Heart right ventricle (tissue), 16 donors: ENCODE measurements at regions not wholly inside any gene's neighbourhood (a gene's known extent, or its start where the extent isn't known, plus 50 kb on each side); places are given as distances from the start of the nearest gene placed in this dataset.
"Not testable (repeated sequence)": the region's sequence is repeated elsewhere in the genome, so short reads cannot be mapped to it uniquely, and the experiment has no call there.

ENCODE experiments used
- ATAC-seq, 8 donors: fragments of 200-7000 bp; cut with Tn5 transposase; one replicate each; pipeline ENCODE4 v1.9.1; 2020; ENCODE audit warnings: mild to moderate bottlenecking in 8 of 8, moderate library complexity in 8 of 8, moderate number of reproducible peaks in 1 of 8
- DNase-seq, 2 donors: peaks; one replicate each; pipeline ENCODE4 v3.0.0-alpha.2; 2020
- H3K27ac ChIP-seq, 10 donors: fragments of 200-600 bp; sonication (generic) in 2 of 10; one replicate each; pipeline versions ENCODE4 v1.5.0 to v1.8.0; 2020 to 2022; ENCODE audit warnings: mild to moderate bottlenecking in 3 of 10
- H3K27me3 ChIP-seq, 7 donors: fragments of 200-600 bp; one replicate each; pipeline ENCODE4 v1.8.0; 2021 to 2022; ENCODE audit warnings: mild to moderate bottlenecking in 2 of 7
- H3K36me3 ChIP-seq, 9 donors: fragments of 200-600 bp; sonication (generic) in 1 of 9; one replicate each; pipeline versions ENCODE4 v1.5.0 to v1.8.0; 2020 to 2022; ENCODE audit warnings: mild to moderate bottlenecking in 2 of 9
- H3K4me1 ChIP-seq, 9 donors: fragments of 200-600 bp; sonication (generic) in 1 of 9; one replicate each; pipeline versions ENCODE4 v1.5.0 to v1.8.0; 2020 to 2022; ENCODE audit warnings: mild to moderate bottlenecking in 4 of 9
- H3K4me3 ChIP-seq, 10 donors: fragments of 200-600 bp; sonication (generic) in 2 of 10; one replicate each; pipeline versions ENCODE4 v1.5.0 to v1.8.0; 2020 to 2022; ENCODE audit warnings: mild to moderate bottlenecking in 7 of 10, moderate library complexity in 2 of 10
- H3K9me3 ChIP-seq, 11 donors: fragments of 200-600 bp in 10 of 11; sonication (generic) in 2 of 11; one replicate each; pipeline versions ENCODE4 v1.5.0 to v1.8.0; 2013 to 2022; ENCODE audit warnings: mild to moderate bottlenecking in 2 of 11, control low read depth in 1 of 11, moderate library complexity in 1 of 11
- WGBS, 2 donors: extraction: QIAGEN DNeasy Blood & Tissue Kit; methylation state at CpG; one replicate each; pipeline ENCODE4 v1.1.7; 2013; ENCODE audit warnings: inconsistent platforms in 1 of 2; 5-methylcytosine and 5-hydroxymethylcytosine counted together
- intact Hi-C, 10 donors: fragments of 100-400 bp; cut with DNase I; formaldehyde crosslinking; loops; one replicate each; pipeline versions ENCODE4 v1.11.1 to v1.14.2; 2022
- TF ChIP-seq, protein P1 (sequence below), 9 donors: fragments of 200-600 bp; sonication (generic) in 2 of 9; IDR thresholded peaks; one replicate each; pipeline versions ENCODE4 v1.5.0 to v1.8.0; 2021 to 2022; ENCODE audit warnings: antibody characterized with exemption in 9 of 9, mild to moderate bottlenecking in 5 of 9, moderate library complexity in 1 of 9
- donor health status: Arrhythmogenic right ventricular cardiomyopathy.
- donor health status: ischemic (EF 13 %, LVEDD 7.1; RV severe dilation, severe dysfunction).
- donor health status: healthy with polysubstance abuse.
- donor health status: DM: no; HTN: yes; CAD: no.
- donor health status: DM: no; HTN: no; CAD: no.
- donor health status: ischemic (EF 25% LVEDD 6.9; RV normal size, moderate dysfunction).
- donor health status: ischemic (EF 25% LVEDD 5.7; RV mildly dilated, moderate dysfunction).
- donor health status: healthy.
- donor health status: DM: yes; HTN: yes; CAD: no.
- donor health status: Ischemic cardiomyopathy.
- donor health status: ischemic (EF 35%, LVEDD 5.7; RV mildly dilated, moderate dysfunction).
- donor health status: nonischemic (EF 11% LVEDD 7.7; RV severe dilation, severe dysfunction).
- donor health status: DM: yes; HTN: yes; CAD: no.
- donor health status: PGD.
- donor health status: ischemic (EF 29% LVEDD 5.4; RV normal size, mild dysfunction).
- donor health status: nonischemic (EF 23%, LVEDD 6.1; RV moderate dilation, normal function).

DNA sequence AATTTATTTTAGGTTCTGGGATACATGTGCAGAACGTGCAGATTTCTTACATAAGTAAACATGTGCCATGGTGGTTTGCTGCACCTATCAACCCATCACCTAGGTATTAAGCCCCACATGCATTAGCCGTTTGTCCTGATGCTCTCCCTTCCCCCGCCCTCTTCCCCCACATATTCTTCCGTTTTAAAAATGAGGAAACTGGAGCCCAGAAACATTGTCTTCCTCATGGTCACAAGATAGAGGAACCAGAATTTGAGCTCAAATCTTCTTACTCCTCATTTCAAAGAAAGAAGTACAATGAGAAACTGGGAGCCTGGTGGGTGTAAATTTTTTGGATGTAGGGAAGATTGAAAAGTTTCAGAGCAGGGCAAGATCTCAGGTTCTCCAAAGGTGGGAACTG is 56.1 kb upstream of the USP3 start:
- intact Hi-C loops = no loop called here
- H3K36me3 ChIP-seq = no peaks in the 10 kb centered on the region
- H3K4me3 ChIP-seq = no peak overlapping the region
- H3K4me1 ChIP-seq = peaks cover 0 to 31% (median 0%) of the 10 kb centered on the region in 9 donors
- ATAC-seq (peak in 5 of 8 donors; percentile 28 to 72 (median 54)), DNase-seq (no peak)
- H3K9me3 ChIP-seq = no peaks in the 10 kb centered on the region
- TF ChIP-seq, protein P1, sequence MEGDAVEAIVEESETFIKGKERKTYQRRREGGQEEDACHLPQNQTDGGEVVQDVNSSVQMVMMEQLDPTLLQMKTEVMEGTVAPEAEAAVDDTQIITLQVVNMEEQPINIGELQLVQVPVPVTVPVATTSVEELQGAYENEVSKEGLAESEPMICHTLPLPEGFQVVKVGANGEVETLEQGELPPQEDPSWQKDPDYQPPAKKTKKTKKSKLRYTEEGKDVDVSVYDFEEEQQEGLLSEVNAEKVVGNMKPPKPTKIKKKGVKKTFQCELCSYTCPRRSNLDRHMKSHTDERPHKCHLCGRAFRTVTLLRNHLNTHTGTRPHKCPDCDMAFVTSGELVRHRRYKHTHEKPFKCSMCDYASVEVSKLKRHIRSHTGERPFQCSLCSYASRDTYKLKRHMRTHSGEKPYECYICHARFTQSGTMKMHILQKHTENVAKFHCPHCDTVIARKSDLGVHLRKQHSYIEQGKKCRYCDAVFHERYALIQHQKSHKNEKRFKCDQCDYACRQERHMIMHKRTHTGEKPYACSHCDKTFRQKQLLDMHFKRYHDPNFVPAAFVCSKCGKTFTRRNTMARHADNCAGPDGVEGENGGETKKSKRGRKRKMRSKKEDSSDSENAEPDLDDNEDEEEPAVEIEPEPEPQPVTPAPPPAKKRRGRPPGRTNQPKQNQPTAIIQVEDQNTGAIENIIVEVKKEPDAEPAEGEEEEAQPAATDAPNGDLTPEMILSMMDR (IDR thresholded peaks at IDR 0.05) = no peak
- WGBS, 2 donors = 73 to 74% methylated on average over 4 of the region's 4 CpGs
- peak overlapping the region in 4 of 10 donors; percentile 21 to 89 (median 34) for H3K27ac ChIP-seq
- no peaks in the 10 kb centered on the region for H3K27me3 ChIP-seq

DNA sequence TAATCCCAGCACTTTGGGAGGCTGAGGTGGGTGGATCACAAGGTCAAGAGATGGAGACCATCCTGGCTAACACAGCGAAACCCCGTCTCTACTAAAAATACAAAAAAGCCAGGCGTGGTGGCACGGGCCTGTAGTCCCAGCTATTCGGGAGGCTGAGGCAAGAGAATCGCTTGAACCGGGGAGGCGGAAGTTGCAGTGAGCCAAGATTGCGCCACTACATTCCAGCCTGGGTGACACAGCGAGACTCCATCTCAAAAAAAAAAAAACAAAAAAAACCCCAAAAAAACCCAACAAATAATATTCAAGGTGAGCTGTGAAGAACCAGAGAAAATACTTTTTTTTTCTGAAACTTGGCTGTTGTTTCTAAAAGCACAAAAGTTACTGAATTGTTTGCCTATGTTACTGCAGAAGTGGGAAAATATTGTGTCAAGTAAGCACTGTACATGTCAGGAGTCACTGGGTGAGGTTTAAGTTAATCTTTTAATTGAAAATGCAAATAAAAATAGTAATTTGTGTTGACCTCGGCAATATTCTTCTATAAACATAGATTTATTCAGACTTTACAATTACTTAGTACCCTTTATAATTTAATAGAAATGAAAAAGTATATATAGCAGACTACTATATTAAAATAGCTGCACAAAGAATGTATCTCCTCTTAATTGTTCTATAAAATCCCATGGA is 55.4 kb upstream of the USP3 start:
- peaks cover 0 to 31% (median 0%) of the 10 kb centered on the region in 9 donors for H3K4me1 ChIP-seq
- ATAC-seq, H3K27me3 ChIP-seq, intact Hi-C loops, H3K36me3 ChIP-seq, H3K4me3 ChIP-seq, H3K9me3 ChIP-seq: not testable (repeated sequence)
- peak in 1 of 2 donors; percentile 30 for DNase-seq
- H3K27ac ChIP-seq = peak overlapping the region in 4 of 10 donors; percentile 21 to 89 (median 34)
- 86 to 93% methylated on average over 11 of the region's 11 CpGs for WGBS, 2 donors

DNA sequence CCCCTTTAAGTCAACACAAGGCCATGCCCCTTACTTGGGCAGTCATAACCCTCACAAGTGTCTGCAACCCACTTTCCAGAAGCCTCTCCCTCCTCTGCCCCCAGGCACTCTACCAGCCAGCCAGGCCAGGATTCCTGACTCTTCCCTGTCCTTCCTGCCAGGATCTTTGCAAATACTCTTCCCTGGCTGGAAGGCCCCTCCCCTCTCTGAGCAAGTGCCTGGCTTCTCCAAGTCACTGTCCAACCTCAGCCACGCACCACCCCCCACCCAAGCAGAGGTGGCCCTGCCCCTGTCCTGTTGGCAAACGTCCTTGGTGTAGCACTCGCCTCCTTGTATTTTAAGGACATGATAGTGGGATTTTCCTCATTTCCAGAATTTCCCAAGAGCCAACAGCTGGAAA is 54.7 kb upstream of the USP3 start:
- Histone ChIP-seq H3K4me1 (peaks cover 0 to 31% (median 0%) of the 10 kb centered on the region in 9 donors), H3K36me3 (no peaks in the 10 kb centered on the region), H3K27me3 (no peaks in the 10 kb centered on the region), H3K27ac (peak overlapping the region in 1 of 10 donors; percentile 89), H3K4me3 (no peak overlapping the region), H3K9me3 (no peaks in the 10 kb centered on the region)
- WGBS, 2 donors = 56 to 58% methylated on average over 3 of the region's 3 CpGs
- DNase-seq (no peak), ATAC-seq (no peak)
- intact Hi-C loops = no loop called here
- TF ChIP-seq, protein P1 (IDR thresholded peaks at IDR 0.05) = no peak

DNA sequence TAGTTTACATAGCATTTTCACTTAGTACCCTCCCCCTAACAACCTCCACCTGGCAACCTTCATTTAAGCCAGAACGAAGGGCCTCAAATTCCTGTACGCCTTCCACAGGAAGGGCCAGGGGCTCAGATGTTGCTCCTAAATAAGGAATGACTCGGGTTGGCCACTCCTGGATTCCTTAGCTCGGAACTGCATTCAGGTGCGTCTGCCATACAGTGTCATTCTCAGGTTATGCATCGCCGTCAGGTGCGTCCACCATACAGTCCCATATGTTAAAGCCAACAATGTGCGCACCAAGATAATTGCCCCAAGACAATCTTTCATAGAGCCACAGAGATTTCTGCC is 53.5 kb upstream of the USP3 start:
- H3K27me3 ChIP-seq = no peaks in the 10 kb centered on the region
- intact Hi-C loops = no loop called here
- H3K4me3 ChIP-seq = no peak overlapping the region
- no peaks in the 10 kb centered on the region for H3K36me3 ChIP-seq
- no peak for ATAC-seq
- peaks cover 0 to 31% (median 0%) of the 10 kb centered on the region in 9 donors for H3K4me1 ChIP-seq
- no peak overlapping the region for H3K27ac ChIP-seq
- TF ChIP-seq, protein P1 (IDR thresholded peaks at IDR 0.05) = no peak
- 94 to 97% methylated on average over 9 of the region's 9 CpGs for WGBS, 2 donors
- DNase-seq = no peak
- no peaks in the 10 kb centered on the region for H3K9me3 ChIP-seq

DNA sequence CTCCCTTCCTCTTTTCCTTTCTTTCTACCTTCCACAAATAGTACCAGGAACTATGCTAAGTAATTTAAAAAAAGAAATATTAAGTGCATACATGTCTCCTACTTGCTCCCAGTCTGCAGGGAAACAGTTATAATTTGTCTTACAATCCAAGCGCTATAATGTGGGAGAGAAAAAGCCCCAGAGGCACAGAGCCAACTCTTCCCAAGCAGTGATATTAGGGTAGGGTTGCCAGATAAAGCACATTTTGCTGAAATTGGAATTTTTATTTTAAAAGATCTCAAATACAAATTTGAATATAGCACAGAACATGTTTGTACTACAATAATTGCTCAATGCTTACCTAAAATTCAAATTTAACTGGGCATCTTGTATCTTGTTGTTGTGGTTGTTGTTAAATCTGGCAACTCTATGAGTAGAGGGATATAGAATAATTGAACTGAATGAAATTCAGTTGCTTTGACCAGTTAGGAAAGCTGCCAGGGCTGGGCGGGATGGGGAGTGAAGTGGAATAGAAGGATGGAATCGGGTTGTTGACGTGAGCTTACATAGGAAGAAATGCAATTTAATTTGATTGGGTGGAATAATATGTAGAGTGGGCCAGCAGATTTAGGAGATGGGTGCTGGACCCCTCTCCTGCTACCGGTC is 52.6 kb upstream of the USP3 start:
- no peak overlapping the region for H3K27ac ChIP-seq
- DNase-seq (no peak), ATAC-seq (no peak)
- peaks cover 0 to 34% (median 0%) of the 10 kb centered on the region in 9 donors for H3K4me1 ChIP-seq
- H3K36me3 ChIP-seq = no peaks in the 10 kb centered on the region
- TF ChIP-seq, protein P1 (IDR thresholded peaks at IDR 0.05) = no peak
- no peaks in the 10 kb centered on the region for H3K27me3 ChIP-seq
- no peak overlapping the region for H3K4me3 ChIP-seq
- H3K9me3 ChIP-seq = no peaks in the 10 kb centered on the region
- intact Hi-C loops = no loop called here
- 97 to 98% methylated on average over 5 of the region's 5 CpGs for WGBS, 2 donors
